Lung (tissue), 11 donors: ENCODE measurements at regions not wholly inside any gene's neighbourhood (a gene's known extent, or its start where the extent isn't known, plus 50 kb on each side); places are given as distances from the start of the nearest gene placed in this dataset.

ENCODE experiments used
- ATAC-seq: fragments of 200-7000 bp; cut with Tn5 transposase; one replicate; pipeline ENCODE4 v1.9.1; 2020; ENCODE audit warnings: moderate number of reproducible peaks; ENCODE audit not compliant: insufficient read depth, low FRiP score
- DNase-seq, 3 donors: peaks; one replicate each; pipeline ENCODE4 v3.0.0-alpha.2; 2013 to 2017
- H3K27ac ChIP-seq, 2 donors: one replicate each; pipeline ENCODE4 v1.5.1; 2013; ENCODE audit warnings: mild to moderate bottlenecking in 2 of 2, moderate library complexity in 2 of 2, control low read depth in 1 of 2, inconsistent platforms in 1 of 2, low read depth in 1 of 2, low read length in 1 of 2
- H3K27me3 ChIP-seq, 3 donors: one replicate each; pipeline ENCODE4 v1.5.1; 2013; ENCODE audit warnings: low read length in 2 of 3; ENCODE audit not compliant: control insufficient read depth in 3 of 3, insufficient read depth in 3 of 3
- H3K36me3 ChIP-seq, 4 donors: one replicate each; pipeline ENCODE4 v1.5.1; 2013; ENCODE audit warnings: low read length in 4 of 4, mild to moderate bottlenecking in 1 of 4, moderate library complexity in 1 of 4; ENCODE audit not compliant: control insufficient read depth in 4 of 4, insufficient read depth in 4 of 4
- H3K4me1 ChIP-seq, 5 donors: one replicate each; pipeline ENCODE4 v1.5.1; 2013; ENCODE audit warnings: low read length in 5 of 5, mild to moderate bottlenecking in 2 of 5, moderate library complexity in 1 of 5; ENCODE audit not compliant: control insufficient read depth in 5 of 5, insufficient read depth in 5 of 5
- H3K4me3 ChIP-seq: one replicate; pipeline ENCODE4 v1.5.1; 2013; ENCODE audit warnings: mild to moderate bottlenecking, control low read depth, moderate library complexity
- H3K9ac ChIP-seq, 2 donors: one replicate each; pipeline ENCODE4 v1.5.1; 2013; ENCODE audit warnings: low read length in 2 of 2, control low read depth in 1 of 2; ENCODE audit not compliant: insufficient read depth in 1 of 2
- H3K9me3 ChIP-seq, 4 donors: one replicate each; pipeline ENCODE4 v1.5.1; 2013; ENCODE audit warnings: low read length in 3 of 4, mild to moderate bottlenecking in 1 of 4, moderate library complexity in 1 of 4; ENCODE audit not compliant: control insufficient read depth in 4 of 4, insufficient read depth in 3 of 4
- CTCF ChIP-seq: IDR thresholded peaks from 2 replicates; pipeline ENCODE4 v1.5.1; 2012; ENCODE audit warnings: mild to moderate bottlenecking; ENCODE audit errors: control extremely low read depth, extremely low read depth
- WGBS, 2 donors: extraction: QIAGEN DNeasy Blood & Tissue Kit; methylation state at CpG; one replicate each; pipeline ENCODE4 v1.1.7; 2013; 5-methylcytosine and 5-hydroxymethylcytosine counted together
- donor health status: control.
- donor health status: control.
- donor health status: Bipolar disorder and iron deficiency.
- donor health status: healthy.
- donor health status: DM: yes; HTN: yes; CAD: no.

- ATAC-seq (no peak), DNase-seq (peak in 1 of 3 donors; percentile 54)
- WGBS, 2 donors = 49 to 73% methylated on average over 2 of the region's 2 CpGs
- no peak overlapping the region for H3K9ac ChIP-seq
- no peak overlapping the region for H3K27ac ChIP-seq
- no peak overlapping the region for H3K4me3 ChIP-seq
- TF ChIP-seq CTCF = no peak
- H3K27me3 ChIP-seq = no peaks in the 10 kb centered on the region
- no peaks in the 10 kb centered on the region for H3K36me3 ChIP-seq
- peaks cover 0 to 37% (median 20%) of the 10 kb centered on the region in 5 donors for H3K4me1 ChIP-seq
- H3K9me3 ChIP-seq = peaks cover 0 to 2% (median 0%) of the 10 kb centered on the region in 4 donors
Observed at GRCh38 chr11:92154110-92154509, 70.5 kb upstream of the FAT3 start.

- peaks cover 0 to 2% (median 0%) of the 10 kb centered on the region in 4 donors for H3K9me3 ChIP-seq
- no peak for ATAC-seq
- H3K4me1 ChIP-seq = peaks cover 0 to 37% (median 20%) of the 10 kb centered on the region in 5 donors
- 77 to 86% methylated on average over 2 of the region's 2 CpGs for WGBS, 2 donors
- TF ChIP-seq CTCF = no peak
- H3K36me3 ChIP-seq = no peaks in the 10 kb centered on the region
- H3K27ac ChIP-seq = no peak overlapping the region
- H3K27me3 ChIP-seq = no peaks in the 10 kb centered on the region
- DNase-seq = no peak
- no peak overlapping the region for H3K4me3 ChIP-seq
- H3K9ac ChIP-seq = no peak overlapping the region
Observed at GRCh38 chr11:92153542-92153941, 71.1 kb upstream of the FAT3 start.

GRCh38 chr11:92152245-92152644 lies 72.4 kb upstream of the FAT3 start:
- ATAC-seq = no peak
- DNase-seq = no peak
- H3K36me3 ChIP-seq = no peaks in the 10 kb centered on the region
- WGBS, 2 donors = 74 to 84% methylated on average over 7 of the region's 7 CpGs
- no peak overlapping the region for H3K9ac ChIP-seq
- peaks cover 0 to 37% (median 20%) of the 10 kb centered on the region in 5 donors for H3K4me1 ChIP-seq
- TF ChIP-seq CTCF = no peak
- no peak overlapping the region for H3K4me3 ChIP-seq
- H3K27ac ChIP-seq = no peak overlapping the region
- no peaks in the 10 kb centered on the region for H3K27me3 ChIP-seq
- H3K9me3 ChIP-seq = peaks cover 0 to 2% (median 0%) of the 10 kb centered on the region in 4 donors

- DNase-seq (peak in 2 of 3 donors; percentile 48 to 51), ATAC-seq (no peak)
- 28 to 36% methylated on average over 2 of the region's 2 CpGs for WGBS, 2 donors
- no peak overlapping the region for H3K27ac ChIP-seq
- H3K27me3 ChIP-seq = no peaks in the 10 kb centered on the region
- H3K4me3 ChIP-seq = no peak overlapping the region
- H3K36me3 ChIP-seq = no peaks in the 10 kb centered on the region
- TF ChIP-seq CTCF = no peak
- peaks cover 0 to 23% (median 11%) of the 10 kb centered on the region in 5 donors for H3K4me1 ChIP-seq
- H3K9ac ChIP-seq = no peak overlapping the region
- H3K9me3 ChIP-seq = peaks cover 0 to 4% (median 0%) of the 10 kb centered on the region in 4 donors
Observed at GRCh38 chr11:92149996-92150395, 74.6 kb upstream of the FAT3 start.
